ACHN (cell line): ENCODE measurements at regions not wholly inside any gene's neighbourhood (a gene's known extent, or its start where the extent isn't known, plus 50 kb on each side); places are given as distances from the start of the nearest gene placed in this dataset.
A peak's percentile ranks its signal among the peaks of the same experiment; 100 is the strongest.
"Not testable (repeated sequence)": the region's sequence is repeated elsewhere in the genome, so short reads cannot be mapped to it uniquely, and the experiment has no call there.

Experiments used
- DNase-seq: peaks from one replicate; pipeline ENCODE4 v3.0.0-alpha.2; 2015
- in situ Hi-C: cut with HindIII; loops from 2 replicates; pipeline ENCODE4 v1.10.0; 2017; ENCODE audit warnings: low sequenced_read_pairs, low pct_ligation_motif_present, low pct_unique_long_range_greater_than_20kb

DNA sequence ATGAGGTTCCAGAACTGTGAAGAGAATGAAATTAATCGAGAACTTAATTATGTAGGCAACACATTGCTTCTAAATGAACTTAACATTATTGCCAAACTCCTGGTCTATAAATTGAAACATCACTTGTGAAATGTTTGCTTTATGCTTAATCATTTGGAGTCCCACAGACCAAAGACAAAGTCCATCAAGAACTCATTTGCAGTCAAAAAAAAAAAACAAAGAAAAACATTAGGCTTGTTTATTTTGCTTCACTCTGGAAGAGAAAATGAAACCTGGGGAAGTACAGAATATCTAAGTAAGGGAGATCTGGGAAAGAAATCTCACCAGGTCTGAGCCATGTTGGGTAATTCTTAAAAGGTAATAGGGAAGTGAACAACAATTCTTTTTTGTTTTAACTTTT, 1363.5 kb upstream of the DDX18 start:
- in situ Hi-C loops: no loop called here

DNA sequence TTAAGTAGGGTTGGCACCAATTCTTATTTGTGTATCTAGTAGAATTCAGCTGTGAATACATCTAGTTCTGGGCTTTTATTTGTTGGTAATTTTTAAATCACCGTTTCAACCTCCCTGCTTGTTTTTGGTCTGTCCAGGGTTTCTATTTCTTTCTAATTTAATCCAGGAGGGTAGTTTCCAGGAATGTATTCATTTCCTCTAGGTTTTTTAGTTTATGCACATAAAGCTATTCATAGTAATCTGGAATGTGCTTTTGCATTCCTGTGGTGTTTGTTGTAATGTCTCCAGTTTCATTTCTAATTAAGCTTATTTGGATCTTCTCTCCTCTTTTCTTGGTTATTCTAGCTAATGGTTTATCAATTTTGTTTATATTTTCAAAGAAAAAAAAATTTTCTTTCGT, 1361.8 kb upstream of the DDX18 start:
- DNase-seq: no peak
- in situ Hi-C loops: no loop called here

More for the DNA sequence above, 1363.5 kb upstream of the DDX18 start:
- no peak for DNase-seq

DNA sequence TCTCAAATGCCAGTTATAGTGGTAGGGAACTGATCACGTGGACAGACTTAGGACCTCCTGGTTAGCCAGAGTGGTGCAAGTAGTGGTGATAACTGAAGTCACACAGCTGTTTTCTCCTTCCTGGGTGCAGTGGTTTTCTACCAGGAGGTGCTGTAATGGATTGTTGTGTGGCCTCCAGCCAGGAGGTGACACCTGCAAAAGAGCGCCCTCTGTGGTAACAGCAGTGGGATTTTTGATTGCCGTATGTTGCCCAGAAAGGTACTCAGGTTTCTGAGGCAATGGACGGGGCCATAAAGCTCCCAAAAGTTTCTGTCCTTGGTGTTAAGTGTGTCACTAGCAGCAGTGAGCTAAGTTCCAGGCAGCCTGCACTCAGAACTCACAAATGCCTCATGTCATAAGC, 1358.1 kb upstream of the DDX18 start:
- in situ Hi-C loops: no loop called here
- DNase-seq: no peak

DNA sequence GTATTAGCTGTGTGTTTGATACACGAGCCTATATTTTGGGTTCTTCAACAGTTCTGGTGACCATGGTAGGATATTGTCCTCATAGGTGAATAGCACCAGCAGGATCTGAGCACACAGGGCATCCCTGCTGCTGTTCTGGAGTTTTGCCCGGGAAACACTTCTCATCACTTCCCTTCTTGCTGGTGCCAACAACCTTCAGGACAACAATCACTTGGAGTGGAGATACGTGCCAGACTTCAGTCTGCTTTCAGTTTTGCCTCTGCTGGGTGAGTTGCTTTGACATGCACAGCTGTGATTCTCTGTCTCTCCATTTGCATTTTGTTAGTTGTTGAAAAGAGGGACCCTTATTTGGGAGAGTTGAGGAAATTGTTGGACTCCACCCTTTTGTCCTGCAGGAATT, 1347.2 kb upstream of the DDX18 start:
- in situ Hi-C loops: no loop called here
- no peak for DNase-seq

DNA sequence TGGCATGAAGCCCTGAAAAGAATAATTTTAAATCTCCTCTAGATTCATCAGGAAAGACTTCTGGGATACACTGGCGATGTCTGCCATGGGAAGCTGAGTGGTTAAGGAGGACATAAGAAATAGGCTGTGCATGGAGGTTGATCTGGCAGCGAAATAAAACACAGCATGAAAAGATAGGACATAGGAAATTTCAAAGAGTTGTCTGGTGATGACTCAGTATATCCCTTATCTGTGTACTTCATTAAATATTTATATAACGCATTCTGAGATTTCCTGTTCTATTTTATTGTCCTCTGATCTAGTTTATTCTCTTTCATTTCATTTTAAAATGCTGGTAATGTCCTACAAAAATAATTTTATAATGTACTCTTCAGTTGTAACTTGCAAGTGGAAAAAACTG, 1337.3 kb upstream of the DDX18 start:
- in situ Hi-C loops: no loop called here
- DNase-seq: no peak

DNA sequence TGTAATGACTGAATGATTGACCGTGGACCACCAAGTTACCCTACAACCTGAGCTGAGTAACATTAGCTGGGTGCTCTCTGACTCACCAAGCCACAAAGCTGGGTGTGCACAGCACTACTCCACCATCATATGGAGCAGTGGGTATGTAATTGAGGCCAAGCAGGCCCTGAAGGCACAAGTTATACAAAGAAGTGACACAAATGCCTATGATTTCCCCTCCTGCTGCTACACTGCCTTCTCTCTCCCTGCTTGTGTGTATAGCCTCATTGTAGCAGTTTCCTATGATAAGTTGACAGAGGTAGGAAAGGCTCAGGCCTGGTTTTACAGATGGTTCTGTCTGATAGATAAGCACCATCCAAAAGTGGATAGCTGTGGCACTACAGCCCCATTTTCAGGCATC, 1327.2 kb upstream of the DDX18 start:
- in situ Hi-C loops: no loop called here
- DNase-seq: no peak

DNA sequence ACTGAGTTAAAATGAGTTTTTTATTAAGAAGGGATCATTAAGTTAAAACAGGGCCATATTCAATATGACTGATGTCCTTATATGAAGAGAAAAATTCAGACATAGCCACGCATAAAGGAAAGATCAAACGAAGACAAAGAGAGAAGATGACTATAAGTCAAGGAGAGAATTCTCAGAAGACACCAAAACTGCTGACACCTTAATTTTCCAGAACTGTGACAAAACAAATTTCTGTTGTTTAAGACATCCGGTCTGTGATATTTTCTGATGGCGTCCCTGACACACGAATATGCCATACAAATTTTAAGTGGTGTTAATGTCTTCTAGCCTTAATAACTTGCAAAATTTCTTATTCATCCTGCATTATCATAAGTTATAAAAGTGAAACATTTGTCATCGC, 1325.2 kb upstream of the DDX18 start:
- no peak for DNase-seq
- in situ Hi-C loops: no loop called here

DNA sequence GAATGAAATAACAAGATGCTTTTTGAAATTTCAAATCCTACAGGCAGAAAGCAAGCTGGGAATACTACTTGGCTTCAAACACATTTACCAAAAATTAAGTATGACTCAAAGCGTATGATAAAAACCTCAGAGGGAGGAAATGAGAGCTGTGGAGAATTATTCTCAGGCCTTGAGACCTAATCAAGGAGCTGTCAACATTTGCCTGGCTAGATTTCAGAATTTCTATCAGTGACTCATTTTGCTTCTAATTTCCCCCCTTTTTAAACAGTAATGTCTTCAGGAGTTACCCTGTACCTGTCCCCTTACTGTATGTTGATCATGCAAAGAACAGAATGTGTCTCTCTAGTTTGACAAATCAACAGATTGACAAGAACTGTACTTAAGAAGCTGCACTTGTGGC, 1324.5 kb upstream of the DDX18 start:
- no peak for DNase-seq
- in situ Hi-C loops: no loop called here

DNA sequence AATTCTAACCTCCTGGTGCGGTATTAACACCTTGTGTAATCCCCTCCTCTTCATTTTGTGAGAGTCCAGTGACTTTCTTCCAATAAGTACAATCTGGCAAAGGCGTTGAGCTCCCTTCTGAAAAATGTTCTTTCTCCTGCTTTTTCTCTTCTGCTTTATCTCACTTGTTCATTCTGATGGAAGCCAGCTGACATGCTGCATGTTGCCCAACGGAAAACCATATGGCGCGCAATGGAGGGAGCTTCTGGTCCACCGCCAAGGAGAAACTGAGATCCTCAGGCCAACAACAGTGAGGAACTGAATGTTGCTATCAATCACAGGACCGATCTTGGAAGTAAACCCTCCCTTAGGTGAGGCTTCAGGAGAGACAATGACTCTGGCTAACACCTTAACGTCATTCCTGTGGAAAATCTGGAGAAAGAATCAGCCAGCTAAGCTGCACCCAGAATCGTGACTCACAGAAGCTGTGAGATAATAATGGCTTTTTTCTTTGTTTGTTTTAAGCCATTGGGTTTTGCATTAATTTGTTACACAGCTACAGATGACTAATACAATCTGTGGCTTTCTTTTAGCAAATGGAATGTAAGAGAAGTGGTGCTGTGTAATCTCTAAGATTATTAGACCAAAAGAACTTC, 1323.9 kb upstream of the DDX18 start:
- in situ Hi-C loops: no loop called here
- DNase-seq: no peak

DNA sequence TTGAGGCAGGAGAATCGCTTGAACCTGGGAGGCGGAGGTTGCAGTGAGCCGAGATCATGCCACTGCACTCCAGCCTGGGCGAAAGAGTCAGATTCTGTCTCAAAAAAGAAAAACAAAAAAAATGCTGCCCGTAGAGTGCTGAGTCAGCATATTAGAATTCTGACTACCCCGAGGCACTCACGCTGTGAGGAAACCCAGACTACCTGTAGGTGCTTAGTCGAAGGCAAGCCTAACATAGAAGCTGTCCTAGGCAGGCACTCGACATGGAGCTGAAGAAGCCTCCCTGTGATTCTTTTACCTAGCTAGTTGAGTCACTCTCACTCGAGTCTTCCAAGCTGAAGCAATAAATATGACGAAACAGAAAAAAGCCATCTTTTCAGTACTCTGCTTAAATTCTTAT, 1323.2 kb upstream of the DDX18 start:
- in situ Hi-C loops: no loop called here
- no peak for DNase-seq

DNA sequence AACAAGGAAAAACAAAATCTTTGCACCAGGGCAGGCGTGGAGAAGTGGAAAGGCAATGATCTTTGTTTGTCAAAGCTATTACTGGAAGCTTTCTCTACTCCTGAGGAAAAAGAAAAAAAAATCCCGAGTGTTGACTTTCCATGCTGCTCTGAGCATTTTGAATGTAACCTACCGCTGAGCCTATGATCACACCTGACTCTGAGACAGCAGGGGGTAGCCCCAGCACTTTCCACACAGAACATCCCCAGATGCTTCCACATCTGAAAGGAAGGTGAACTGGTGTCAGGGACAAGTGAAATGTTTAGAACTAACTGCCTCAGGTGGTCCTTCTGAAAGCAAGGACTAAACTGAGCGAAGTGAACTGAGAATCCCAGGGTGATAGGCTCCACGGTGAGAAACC, 1315.1 kb upstream of the DDX18 start:
- in situ Hi-C loops: no loop called here
- no peak for DNase-seq

DNA sequence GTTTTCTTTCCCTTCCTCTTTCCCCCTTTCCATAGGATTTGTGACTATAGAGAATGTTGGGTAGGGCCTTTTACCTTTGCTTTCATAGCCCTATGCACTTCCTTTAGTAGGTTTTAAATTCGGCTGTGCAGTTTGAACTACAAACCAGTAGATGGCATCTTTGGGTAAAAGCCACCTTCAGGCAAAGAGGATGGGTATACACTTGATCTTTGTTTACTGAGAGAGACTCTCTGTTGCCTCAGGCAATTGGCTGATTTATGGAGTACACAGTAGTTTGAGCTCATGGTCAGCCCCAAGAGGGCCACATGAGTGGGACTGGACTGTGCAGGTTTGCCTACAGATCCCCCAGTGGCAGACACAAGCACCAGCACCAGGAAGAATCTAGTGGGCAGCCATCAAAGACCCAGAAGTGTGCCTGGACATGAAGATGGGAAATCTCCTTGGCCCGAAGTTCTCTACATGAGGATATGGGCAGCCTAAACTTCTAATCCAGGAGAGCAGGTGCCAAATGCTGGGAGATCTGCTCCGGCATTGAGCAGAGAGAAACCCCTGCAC, 1304.3 kb upstream of the DDX18 start:
- in situ Hi-C loops: no loop called here
- DNase-seq: peak; percentile 46

DNA sequence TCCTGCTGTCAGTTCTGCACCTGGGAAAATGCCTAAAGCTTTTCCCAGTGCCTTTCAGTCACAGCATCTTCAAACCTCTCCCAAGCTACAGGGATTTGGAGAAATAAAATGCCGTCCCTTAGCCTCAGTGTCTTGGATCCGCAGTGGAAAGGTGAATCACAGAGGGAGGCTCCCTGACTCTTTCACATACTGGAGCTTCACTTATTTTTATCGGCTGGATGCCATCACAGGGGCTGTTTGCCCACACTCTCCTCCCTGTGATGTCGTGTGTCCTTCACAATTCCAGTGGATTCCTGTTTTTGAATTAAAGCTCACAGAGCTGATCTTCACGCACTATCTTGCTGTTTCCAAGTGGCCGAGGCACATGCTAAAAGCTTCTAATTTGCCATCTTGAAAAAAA, 1303.1 kb upstream of the DDX18 start:
- DNase-seq: no peak
- in situ Hi-C loops: no loop called here

DNA sequence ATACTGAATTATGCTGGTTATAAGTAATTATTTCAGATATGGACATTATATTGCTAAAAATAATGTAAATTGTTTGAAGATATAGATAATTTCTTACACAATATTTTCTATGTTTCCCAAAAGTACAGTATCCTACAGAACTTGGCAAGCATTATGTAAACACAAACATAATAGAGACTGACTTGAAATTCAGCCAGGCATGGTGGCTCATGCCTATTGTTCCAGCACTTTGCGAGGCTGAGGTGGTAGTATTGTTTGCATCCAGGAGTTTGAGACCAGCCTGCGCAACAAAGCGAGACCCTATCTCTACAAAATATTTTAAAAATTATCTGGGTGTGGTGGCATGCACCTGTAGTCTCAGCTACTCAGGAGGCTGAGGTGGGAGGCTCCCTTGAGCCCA, 1300.5 kb upstream of the DDX18 start:
- in situ Hi-C loops: no loop called here
- DNase-seq: no peak

DNA sequence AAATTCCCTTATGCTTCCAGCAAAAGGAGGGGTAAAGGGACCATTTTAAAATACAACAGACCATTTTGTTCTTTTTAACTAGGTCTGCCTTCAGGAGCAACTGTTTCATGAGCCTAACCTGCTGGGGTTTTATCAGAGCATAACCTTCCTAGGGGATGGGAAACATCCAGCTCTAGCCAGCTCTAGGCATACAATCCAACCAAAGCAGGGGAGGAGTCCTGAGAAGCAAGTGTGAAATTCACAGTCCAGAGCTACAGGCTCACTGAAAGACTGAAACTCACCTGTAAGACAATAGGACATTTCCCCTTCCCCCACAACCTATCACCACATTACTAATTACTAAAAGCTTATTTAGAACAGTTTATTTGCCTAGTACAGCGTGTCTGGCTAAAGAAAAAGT, 1296.6 kb upstream of the DDX18 start:
- in situ Hi-C loops: no loop called here

DNA sequence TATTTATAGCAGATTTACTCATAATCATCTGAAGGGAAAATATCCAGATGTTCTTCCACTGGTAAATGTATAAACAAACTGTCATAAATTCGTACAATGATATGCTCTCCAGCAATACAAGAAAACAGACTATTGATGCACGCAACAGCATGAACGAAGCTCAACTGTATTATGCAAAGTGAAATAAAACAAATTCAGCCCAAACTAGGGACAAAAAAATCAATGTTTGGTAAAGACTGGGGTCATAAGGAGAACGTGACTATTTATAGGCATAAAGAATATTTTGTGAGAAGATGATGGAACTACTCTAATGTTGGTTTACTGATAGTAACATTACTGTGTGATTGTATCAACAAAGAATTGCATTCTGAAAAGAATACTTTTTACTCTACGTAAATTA, 1276.7 kb upstream of the DDX18 start:
- no peak for DNase-seq
- in situ Hi-C loops: no loop called here

More for the DNA sequence above, 1296.6 kb upstream of the DDX18 start:
- no peak for DNase-seq

DNA sequence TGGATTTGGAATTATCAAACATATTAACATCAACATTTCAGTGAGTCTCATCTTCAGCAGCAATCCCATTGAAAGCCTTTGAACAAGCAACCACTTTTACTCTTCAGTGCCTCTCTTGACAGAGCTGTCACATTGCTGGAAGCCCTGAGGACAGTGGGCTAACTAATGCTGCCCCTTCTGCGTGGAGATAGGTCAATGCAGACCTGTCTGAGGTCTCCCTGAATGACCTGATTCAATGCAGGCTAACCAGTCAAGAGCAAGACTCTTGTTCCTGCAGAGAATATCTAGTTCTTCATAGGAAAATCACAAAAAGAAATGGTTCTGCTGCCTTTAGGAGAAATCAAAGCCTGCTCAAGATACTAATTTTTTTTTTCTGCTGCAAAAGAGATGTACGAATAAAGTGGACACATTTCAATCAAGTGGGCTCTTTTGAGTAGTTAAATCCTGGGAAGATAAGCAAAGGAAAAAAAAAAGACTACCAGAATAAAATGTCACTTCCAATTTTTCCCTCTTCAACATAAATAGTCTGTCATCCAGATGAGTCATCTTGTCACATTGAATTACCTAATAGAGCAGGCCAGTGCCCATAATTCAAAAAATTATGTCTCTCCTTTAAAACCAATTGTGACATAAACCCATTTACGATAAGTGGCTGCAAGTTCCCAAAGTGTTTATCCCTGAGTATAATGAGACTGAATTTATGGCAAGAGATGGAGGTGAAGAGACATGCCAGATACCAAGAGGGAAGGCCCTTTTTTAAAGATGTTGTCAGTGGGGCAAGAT, 1269.0 kb upstream of the DDX18 start:
- no peak for DNase-seq
- in situ Hi-C loops: no loop called here

DNA sequence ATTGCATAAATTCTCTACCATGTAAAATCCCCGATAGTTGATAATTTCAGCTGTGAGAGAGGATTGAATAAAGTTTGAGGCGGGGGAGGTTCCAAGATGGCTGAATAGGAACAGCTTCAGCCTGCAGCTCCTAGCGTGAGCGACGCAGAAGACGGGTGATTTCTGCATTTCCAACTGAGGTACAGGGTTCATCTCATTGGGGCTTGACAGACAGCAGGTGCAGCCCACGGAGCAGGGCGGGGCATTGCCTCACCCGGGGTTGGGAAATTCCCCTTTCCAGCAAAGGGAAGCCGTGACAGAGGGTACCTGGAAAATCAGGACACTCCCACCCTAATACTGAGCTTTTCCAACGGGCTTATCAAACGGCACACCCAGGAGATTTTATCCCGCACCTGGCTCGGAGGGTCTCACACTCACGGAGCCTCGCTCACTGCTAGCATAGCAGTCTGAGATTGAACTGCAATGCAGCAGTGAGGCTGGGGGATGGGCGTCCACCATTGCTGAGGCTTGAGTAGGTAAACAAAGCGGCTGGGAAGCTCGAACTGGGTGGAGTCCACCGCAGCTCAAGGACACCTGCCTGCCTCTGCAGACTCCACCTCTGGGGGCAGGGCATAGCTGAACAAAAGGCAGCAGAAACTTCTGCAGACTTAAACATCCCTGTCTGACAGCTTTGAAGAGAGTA, 1261.6 kb upstream of the DDX18 start:
- DNase-seq, in situ Hi-C loops: not testable (repeated sequence)

DNA sequence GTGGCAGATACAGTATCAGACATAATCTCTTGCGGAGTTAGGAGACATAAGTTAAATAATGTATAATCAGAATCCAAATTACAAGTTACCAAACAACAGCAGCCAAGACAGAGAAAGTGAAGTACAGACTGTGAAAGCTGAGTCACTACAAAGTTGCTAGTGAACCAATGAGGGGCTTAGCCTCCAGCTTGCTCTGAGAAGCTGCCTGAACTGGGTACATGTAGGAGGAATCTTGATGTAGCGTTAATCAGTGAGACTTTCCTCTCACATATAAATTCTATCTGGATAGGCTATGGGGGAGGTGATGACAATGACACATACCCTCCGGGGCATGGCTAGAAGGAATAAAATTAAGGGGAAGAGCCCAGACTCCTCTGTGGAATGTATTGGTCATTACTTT, 1234.3 kb upstream of the DDX18 start:
- DNase-seq: no peak
- in situ Hi-C loops: no loop called here

DNA sequence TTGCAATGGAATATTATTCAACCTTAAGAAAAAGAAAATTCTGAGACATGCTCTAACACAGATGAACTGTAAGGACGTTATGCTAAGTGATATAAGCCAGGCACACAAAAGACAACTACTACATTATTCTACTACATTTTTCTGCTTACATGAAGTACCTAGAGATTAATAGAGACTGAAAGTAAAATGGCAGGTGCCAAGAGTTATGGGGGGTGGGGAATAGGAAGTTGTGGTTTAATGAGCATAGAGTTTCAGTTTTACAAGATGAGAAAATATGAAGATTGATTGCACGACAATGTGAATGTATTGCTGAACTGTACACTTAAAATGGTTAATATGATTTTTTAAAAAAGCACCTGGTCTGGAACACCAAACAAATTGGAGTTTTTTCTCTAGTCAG, 1231.6 kb upstream of the DDX18 start:
- DNase-seq: no peak
- in situ Hi-C loops: no loop called here
